ENCODE measurements at regions not wholly inside any gene's neighbourhood (a gene's known extent, or its start where the extent isn't known, plus 50 kb on each side); places are given as distances from the start of the nearest gene placed in this dataset.

DNA sequence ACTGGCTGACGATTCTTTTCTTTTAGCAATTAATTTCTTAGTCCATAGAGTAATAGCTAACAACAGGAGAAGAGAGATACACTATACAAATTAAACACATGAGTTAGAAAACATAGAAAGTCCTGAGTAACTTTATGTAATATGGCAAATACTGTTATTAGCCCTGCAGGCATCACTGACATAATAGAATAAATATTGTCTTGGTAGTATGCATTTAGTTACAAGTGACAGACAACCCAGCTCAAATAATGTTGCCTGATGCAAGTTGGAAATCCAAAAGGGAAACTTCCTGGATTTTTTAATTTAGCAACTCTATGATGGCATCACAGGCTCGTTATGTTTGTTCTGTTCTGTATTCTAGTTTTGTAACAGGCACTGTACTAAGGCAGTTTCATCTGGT lies 95.1 kb downstream of the DKK1 start:
- H3K4me1 ChIP-seq = no peaks in the 10 kb centered on the region
- no peaks in the 10 kb centered on the region for H3K9me3 ChIP-seq
- no peak overlapping the region for H3K4me3 ChIP-seq
- TF ChIP-seq, protein P1, sequence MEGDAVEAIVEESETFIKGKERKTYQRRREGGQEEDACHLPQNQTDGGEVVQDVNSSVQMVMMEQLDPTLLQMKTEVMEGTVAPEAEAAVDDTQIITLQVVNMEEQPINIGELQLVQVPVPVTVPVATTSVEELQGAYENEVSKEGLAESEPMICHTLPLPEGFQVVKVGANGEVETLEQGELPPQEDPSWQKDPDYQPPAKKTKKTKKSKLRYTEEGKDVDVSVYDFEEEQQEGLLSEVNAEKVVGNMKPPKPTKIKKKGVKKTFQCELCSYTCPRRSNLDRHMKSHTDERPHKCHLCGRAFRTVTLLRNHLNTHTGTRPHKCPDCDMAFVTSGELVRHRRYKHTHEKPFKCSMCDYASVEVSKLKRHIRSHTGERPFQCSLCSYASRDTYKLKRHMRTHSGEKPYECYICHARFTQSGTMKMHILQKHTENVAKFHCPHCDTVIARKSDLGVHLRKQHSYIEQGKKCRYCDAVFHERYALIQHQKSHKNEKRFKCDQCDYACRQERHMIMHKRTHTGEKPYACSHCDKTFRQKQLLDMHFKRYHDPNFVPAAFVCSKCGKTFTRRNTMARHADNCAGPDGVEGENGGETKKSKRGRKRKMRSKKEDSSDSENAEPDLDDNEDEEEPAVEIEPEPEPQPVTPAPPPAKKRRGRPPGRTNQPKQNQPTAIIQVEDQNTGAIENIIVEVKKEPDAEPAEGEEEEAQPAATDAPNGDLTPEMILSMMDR (IDR thresholded peaks at IDR 0.05) = no peak
- no peaks in the 10 kb centered on the region for H3K27me3 ChIP-seq
- no peaks in the 10 kb centered on the region for H3K36me3 ChIP-seq
- no peak overlapping the region for H3K27ac ChIP-seq
- no peak for DNase-seq (ENCODE audit: low spot score in 2 of 2)
- intact Hi-C loops (cut with DNase I) = no loop called here

DNA sequence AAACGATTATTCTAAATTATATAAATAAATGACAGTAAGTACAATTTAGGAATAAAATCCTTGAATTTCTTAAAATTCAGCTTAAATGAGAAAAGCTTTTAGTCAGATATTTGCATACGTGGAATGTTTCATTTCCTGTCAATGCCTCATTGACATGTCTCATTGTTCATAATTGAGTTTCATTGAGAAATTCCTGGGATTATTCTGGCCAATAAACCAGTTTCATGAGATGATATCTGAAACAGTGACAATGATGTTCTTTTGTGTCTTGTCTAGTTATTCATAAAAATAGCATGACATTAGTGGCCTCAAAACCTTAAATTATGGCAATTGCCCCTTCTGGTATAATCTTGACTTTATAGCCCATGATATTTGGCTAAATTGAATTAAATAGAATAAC lies 95.8 kb downstream of the DKK1 start:
- Histone ChIP-seq H3K27ac (no peak overlapping the region), H3K4me3 (no peak overlapping the region), H3K4me1 (no peaks in the 10 kb centered on the region), H3K27me3 (no peaks in the 10 kb centered on the region), H3K36me3 (no peaks in the 10 kb centered on the region), H3K9me3 (no peaks in the 10 kb centered on the region)
- DNase-seq (ENCODE audit: low spot score in 2 of 2) = no peak
- TF ChIP-seq, protein P1 (IDR thresholded peaks at IDR 0.05) = no peak
- intact Hi-C loops (cut with DNase I) = no loop called here

DNA sequence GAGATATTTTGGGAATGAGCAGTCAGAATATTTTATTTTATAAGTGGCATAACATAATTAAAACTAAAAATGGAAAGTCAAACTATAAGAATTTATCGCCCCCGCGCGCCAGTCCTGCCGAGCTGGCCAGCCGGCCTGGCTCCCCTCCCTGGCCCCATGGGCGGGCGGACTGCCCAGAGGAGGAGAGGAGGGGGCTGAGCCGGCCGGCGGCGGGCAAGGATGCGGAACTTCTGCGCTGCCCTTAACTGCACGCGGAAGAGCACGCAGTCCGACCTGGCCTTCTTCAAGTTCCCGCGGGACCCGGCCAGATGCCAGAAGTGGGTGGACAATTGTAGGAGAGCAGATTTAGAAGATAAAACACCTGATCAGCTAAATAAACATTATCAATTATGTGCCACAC lies 96.8 kb downstream of the DKK1 start:
- H3K27me3 ChIP-seq = no peaks in the 10 kb centered on the region
- H3K4me1 ChIP-seq = no peaks in the 10 kb centered on the region
- intact Hi-C loops (cut with DNase I) = no loop called here
- no peak overlapping the region for H3K27ac ChIP-seq
- DNase-seq (ENCODE audit: low spot score in 2 of 2) = no peak
- H3K36me3 ChIP-seq = no peaks in the 10 kb centered on the region
- no peaks in the 10 kb centered on the region for H3K9me3 ChIP-seq
- peak overlapping the region in 1 of 2 donors; percentile 45 for H3K4me3 ChIP-seq
- TF ChIP-seq, protein P1 (IDR thresholded peaks at IDR 0.05) = no peak

DNA sequence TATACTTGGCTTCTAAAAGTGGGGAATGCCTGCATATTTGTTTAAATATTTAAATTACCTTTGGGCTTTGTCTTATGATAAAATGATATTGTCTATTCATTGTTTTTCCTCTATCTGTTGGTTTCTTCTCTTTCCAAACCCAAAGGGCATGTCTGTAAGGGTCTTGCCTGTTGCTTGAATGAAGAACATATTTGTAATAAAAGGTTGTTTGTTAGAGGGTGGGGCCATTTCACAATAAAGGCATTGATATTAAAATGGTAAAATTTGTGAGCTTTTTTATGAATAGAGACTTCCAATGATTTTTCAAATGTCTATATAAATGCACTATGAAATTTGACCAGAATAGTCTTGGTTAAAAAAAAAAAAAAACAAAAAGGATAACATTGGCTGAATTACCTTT lies 105.2 kb downstream of the DKK1 start:
- H3K27ac ChIP-seq = no peak overlapping the region
- no peaks in the 10 kb centered on the region for H3K27me3 ChIP-seq
- TF ChIP-seq, protein P1 (IDR thresholded peaks at IDR 0.05) = no peak
- no peak for DNase-seq (ENCODE audit: low spot score in 2 of 2)
- no peaks in the 10 kb centered on the region for H3K9me3 ChIP-seq
- H3K4me1 ChIP-seq = no peaks in the 10 kb centered on the region
- H3K4me3 ChIP-seq = no peak overlapping the region
- no peaks in the 10 kb centered on the region for H3K36me3 ChIP-seq
- intact Hi-C loops (cut with DNase I) = no loop called here

DNA sequence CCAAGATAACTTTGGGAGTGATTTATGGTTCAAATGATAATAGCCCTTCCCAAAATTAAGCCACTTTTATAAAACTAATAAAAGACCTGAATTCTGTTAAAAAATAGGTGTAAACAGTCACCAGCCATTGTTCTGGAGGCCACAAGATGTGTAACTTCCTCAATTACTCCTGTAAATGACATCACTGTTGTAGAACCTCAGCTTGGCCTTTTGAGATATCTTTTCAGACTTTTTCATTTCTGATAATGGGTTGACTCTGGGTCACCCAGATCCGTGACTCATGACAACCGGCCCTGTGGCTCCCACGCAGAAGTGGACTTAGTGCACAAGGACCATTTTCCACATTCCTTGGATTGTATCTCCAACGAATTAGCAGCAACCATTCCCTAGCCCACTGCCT lies 106.6 kb downstream of the DKK1 start:
- Histone ChIP-seq H3K27me3 (no peaks in the 10 kb centered on the region), H3K4me3 (no peak overlapping the region), H3K4me1 (no peaks in the 10 kb centered on the region), H3K36me3 (no peaks in the 10 kb centered on the region), H3K27ac (no peak overlapping the region), H3K9me3 (no peaks in the 10 kb centered on the region)
- TF ChIP-seq, protein P1 (IDR thresholded peaks at IDR 0.05) = no peak
- intact Hi-C loops (cut with DNase I) = no loop called here
- DNase-seq (ENCODE audit: low spot score in 2 of 2) = no peak

DNA sequence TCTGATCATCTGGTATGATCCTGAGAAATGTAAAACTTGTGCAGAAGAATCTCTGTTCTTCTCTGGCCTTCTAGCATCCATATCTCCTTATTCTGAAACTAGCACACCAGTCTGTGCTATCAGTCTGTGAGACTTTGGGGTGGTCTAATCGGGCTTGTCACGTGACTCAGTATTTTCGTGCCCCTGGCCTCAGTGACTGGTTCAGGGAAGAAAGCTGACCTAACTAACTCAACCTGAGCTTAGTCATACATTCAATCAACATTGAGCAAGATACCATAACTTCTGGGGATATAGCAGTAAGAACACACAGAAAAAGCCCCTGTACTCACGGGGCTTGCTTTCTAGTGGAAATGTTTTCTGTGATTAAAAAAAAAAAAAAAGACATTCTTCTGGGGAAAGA lies 109.3 kb downstream of the DKK1 start:
- H3K4me3 ChIP-seq = no peak overlapping the region
- TF ChIP-seq, protein P1 (IDR thresholded peaks at IDR 0.05) = no peak
- no peak overlapping the region for H3K27ac ChIP-seq
- H3K27me3 ChIP-seq = no peaks in the 10 kb centered on the region
- H3K36me3 ChIP-seq = no peaks in the 10 kb centered on the region
- no peaks in the 10 kb centered on the region for H3K9me3 ChIP-seq
- no peaks in the 10 kb centered on the region for H3K4me1 ChIP-seq
- intact Hi-C loops (cut with DNase I) = no loop called here
- DNase-seq (ENCODE audit: low spot score in 2 of 2) = no peak

Data from ascending aorta (tissue), 2 donors.